HG02759 (cell line): ENCODE measurements at regions not wholly inside any gene's neighbourhood (a gene's known extent, or its start where the extent isn't known, plus 50 kb on each side); places are given as distances from the start of the nearest gene placed in this dataset.

Source experiments
- ATAC-seq: cut with Tn5 transposase; IDR thresholded peaks from one replicate; pipeline ENCODE4 v1.9.1; 2021; ENCODE audit warnings: mild to moderate bottlenecking, moderate library complexity; ENCODE audit not compliant: unreplicated experiment

- ATAC-seq: no peak
Measured at GRCh38 chr6:100944644-100945043, 63.5 kb upstream of the ASCC3 start.

GRCh38 chr6:100946021-100946540 is 65.0 kb upstream of the ASCC3 start:
- no peak for ATAC-seq

- no peak for ATAC-seq
Measured at GRCh38 chr6:100946711-100947110, 65.6 kb upstream of the ASCC3 start.

GRCh38 chr6:100948381-100949133 is 67.4 kb upstream of the ASCC3 start:
- ATAC-seq: no peak

GRCh38 chr6:100952006-100952405 is 70.9 kb upstream of the ASCC3 start:
- ATAC-seq: no peak

- no peak for ATAC-seq
Measured at GRCh38 chr6:100959280-100959679, 78.2 kb upstream of the ASCC3 start.

- no peak for ATAC-seq
Measured at GRCh38 chr6:100962466-100962865, 81.3 kb upstream of the ASCC3 start.

GRCh38 chr6:100965067-100965466 is 83.9 kb upstream of the ASCC3 start:
- no peak for ATAC-seq

GRCh38 chr6:100968949-100969348 is 87.8 kb upstream of the ASCC3 start:
- no peak for ATAC-seq

GRCh38 chr6:100979267-100979666 is 98.1 kb upstream of the ASCC3 start:
- no peak for ATAC-seq

- no peak for ATAC-seq
Measured at GRCh38 chr6:100980949-100981348, 99.8 kb upstream of the ASCC3 start.

- no peak for ATAC-seq
Measured at GRCh38 chr6:100986921-100987320, 105.8 kb upstream of the ASCC3 start.

- ATAC-seq: no peak
Measured at GRCh38 chr6:100987556-100987955, 106.4 kb upstream of the ASCC3 start.

- ATAC-seq: no peak
Measured at GRCh38 chr6:100988391-100988984, 107.4 kb upstream of the ASCC3 start.

- no peak for ATAC-seq
Measured at GRCh38 chr6:100990070-100990469, 108.9 kb upstream of the ASCC3 start.

GRCh38 chr6:100996409-100996808 is 115.3 kb upstream of the ASCC3 start:
- ATAC-seq: no peak

GRCh38 chr6:100998111-100998510 is 117.0 kb upstream of the ASCC3 start:
- ATAC-seq: no peak

GRCh38 chr6:100999034-100999597 is 118.0 kb upstream of the ASCC3 start:
- ATAC-seq: no peak

- ATAC-seq: no peak
Measured at GRCh38 chr6:101000341-101000740, 119.2 kb upstream of the ASCC3 start.

GRCh38 chr6:101001012-101001411 is 119.9 kb upstream of the ASCC3 start:
- ATAC-seq: no peak

GRCh38 chr6:101001607-101002006 is 120.5 kb upstream of the ASCC3 start:
- no peak for ATAC-seq

- no peak for ATAC-seq
Measured at GRCh38 chr6:101003075-101003474, 121.9 kb upstream of the ASCC3 start.
